ENCODE measurements at regions not wholly inside any gene's neighbourhood (a gene's known extent, or its start where the extent isn't known, plus 50 kb on each side); places are given as distances from the start of the nearest gene placed in this dataset.
"Not testable (repeated sequence)": the region's sequence is repeated elsewhere in the genome, so short reads cannot be mapped to it uniquely, and the experiment has no call there.

DNA sequence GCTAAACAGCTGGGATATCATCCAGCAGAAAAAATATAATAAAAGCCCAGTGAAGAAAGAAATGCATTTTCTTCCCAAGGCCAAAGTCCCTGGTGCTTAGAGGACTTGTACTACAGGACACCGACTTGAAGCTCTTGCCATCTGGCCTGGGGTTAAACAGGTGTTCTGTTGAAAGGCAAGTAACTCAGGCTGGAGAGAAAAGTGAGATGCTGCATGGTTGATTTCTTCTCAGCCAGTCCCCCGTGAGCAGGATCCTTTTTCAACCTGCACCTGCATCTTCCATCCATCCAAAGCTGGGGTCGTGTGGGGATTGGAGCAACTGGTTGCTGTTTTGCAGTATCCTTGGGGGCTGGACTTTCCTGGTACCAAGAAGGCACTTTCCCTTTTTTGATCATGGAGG is 146.1 kb upstream of the RPS23 start:
- Histone ChIP-seq H3K4me2 (ENCODE audit: insufficient read depth, low read length) (no peak overlapping the region), H3K4me3 (ENCODE audit: insufficient read depth, low read length) (no peak overlapping the region), H3K79me2 (ENCODE audit: insufficient read depth, low read length) (no peaks in the 10 kb centered on the region), H3K9me3 (ENCODE audit: low read depth, low read length) (no peaks in the 10 kb centered on the region), H3K27ac (ENCODE audit: low read depth, low read length) (no peak overlapping the region), H2AFZ (ENCODE audit: low read length) (no peak overlapping the region), H3K4me1 (ENCODE audit: insufficient read depth, low read length) (peaks cover 43% of the 10 kb centered on the region), H3K27me3 (ENCODE audit: insufficient read depth, low read length) (no peaks in the 10 kb centered on the region), H3K36me3 (ENCODE audit: insufficient read depth, low read length) (no peaks in the 10 kb centered on the region), H4K20me1 (ENCODE audit: insufficient read depth, low read length) (no peaks in the 10 kb centered on the region)
- TF ChIP-seq CTCF (IDR thresholded peaks at IDR 0.05; ENCODE audit: extremely low read depth, low read depth, low read length), result no peak
- no peak for DNase-seq (ENCODE audit: insufficient read length, low spot score, missing footprints)

GRCh38 chr5:82422751-82423181 is 144.6 kb upstream of the RPS23 start:
- peak; percentile 76 for DNase-seq (ENCODE audit: insufficient read length, low spot score, missing footprints)
- Histone ChIP-seq H3K79me2 (ENCODE audit: insufficient read depth, low read length) (no peaks in the 10 kb centered on the region), H3K36me3 (ENCODE audit: insufficient read depth, low read length) (no peaks in the 10 kb centered on the region), H3K4me1 (ENCODE audit: insufficient read depth, low read length) (peaks cover 56% of the 10 kb centered on the region), H2AFZ (ENCODE audit: low read length) (peak overlapping the region; percentile 42), H4K20me1 (ENCODE audit: insufficient read depth, low read length) (no peaks in the 10 kb centered on the region), H3K9me3 (ENCODE audit: low read depth, low read length) (no peaks in the 10 kb centered on the region), H3K4me2 (ENCODE audit: insufficient read depth, low read length) (no peak overlapping the region), H3K27ac (ENCODE audit: low read depth, low read length) (peak overlapping the region; percentile 74), H3K4me3 (ENCODE audit: insufficient read depth, low read length) (no peak overlapping the region), H3K27me3 (ENCODE audit: insufficient read depth, low read length) (no peaks in the 10 kb centered on the region)
- TF ChIP-seq CTCF (IDR thresholded peaks at IDR 0.05; ENCODE audit: extremely low read depth, low read depth, low read length), result no peak

DNA sequence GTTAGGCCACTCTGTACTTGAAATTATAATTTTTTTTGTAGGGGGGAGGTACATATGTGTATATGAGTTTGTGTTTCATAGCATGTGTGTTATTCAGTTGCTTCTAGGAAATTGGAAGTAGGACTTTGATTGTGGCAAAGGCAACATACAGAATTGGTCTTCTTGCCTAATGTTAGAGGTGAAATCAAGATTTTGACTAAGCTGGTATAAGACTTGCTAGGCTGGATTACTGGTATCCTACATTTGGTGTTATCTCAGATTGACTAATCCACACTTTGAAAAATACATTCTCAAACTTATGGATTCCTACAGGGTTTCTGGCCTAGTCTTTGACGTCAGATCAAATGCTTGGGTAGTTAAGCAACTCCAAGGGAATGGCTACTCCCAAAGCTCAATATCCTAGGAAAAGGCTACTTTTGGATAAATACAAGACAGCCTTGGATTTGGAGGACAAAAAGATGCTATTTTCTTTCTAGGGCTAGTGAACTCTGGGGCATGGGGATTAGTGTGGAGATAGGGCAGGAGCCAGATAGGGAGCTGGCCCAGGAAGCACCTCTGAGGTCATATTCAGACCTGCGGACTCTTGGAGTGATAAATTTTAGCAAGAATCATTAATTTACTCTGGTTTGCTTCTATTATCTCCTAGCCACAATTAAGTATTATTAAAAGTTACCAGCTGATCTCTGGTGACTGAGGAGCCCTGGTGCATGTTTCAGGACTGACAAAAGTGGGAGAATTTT is 144.0 kb upstream of the RPS23 start:
- Histone ChIP-seq H3K4me1 (ENCODE audit: insufficient read depth, low read length) (peaks cover 57% of the 10 kb centered on the region), H4K20me1 (ENCODE audit: insufficient read depth, low read length) (no peaks in the 10 kb centered on the region), H3K27ac (ENCODE audit: low read depth, low read length) (peak overlapping the region; percentile 74), H3K4me3 (ENCODE audit: insufficient read depth, low read length) (no peak overlapping the region), H3K36me3 (ENCODE audit: insufficient read depth, low read length) (no peaks in the 10 kb centered on the region), H2AFZ (ENCODE audit: low read length) (peak overlapping the region; percentile 42), H3K9me3 (ENCODE audit: low read depth, low read length) (no peaks in the 10 kb centered on the region), H3K79me2 (ENCODE audit: insufficient read depth, low read length) (no peaks in the 10 kb centered on the region), H3K27me3 (ENCODE audit: insufficient read depth, low read length) (no peaks in the 10 kb centered on the region), H3K4me2 (ENCODE audit: insufficient read depth, low read length) (no peak overlapping the region)
- peak; percentile 45 for DNase-seq (ENCODE audit: insufficient read length, low spot score, missing footprints)
- TF ChIP-seq CTCF (IDR thresholded peaks at IDR 0.05; ENCODE audit: extremely low read depth, low read depth, low read length), result no peak

- peak; percentile 65 for DNase-seq (ENCODE audit: insufficient read length, low spot score, missing footprints)
- no peaks in the 10 kb centered on the region for H3K27me3 ChIP-seq (ENCODE audit: insufficient read depth, low read length)
- TF ChIP-seq CTCF (IDR thresholded peaks at IDR 0.05; ENCODE audit: extremely low read depth, low read depth, low read length), result peak; percentile 47
- H2AFZ ChIP-seq (ENCODE audit: low read length), result no peak overlapping the region
- peak overlapping the region; percentile 74 for H3K27ac ChIP-seq (ENCODE audit: low read depth, low read length)
- H3K4me3 ChIP-seq (ENCODE audit: insufficient read depth, low read length), result no peak overlapping the region
- no peaks in the 10 kb centered on the region for H4K20me1 ChIP-seq (ENCODE audit: insufficient read depth, low read length)
- H3K4me1 ChIP-seq (ENCODE audit: insufficient read depth, low read length), result peaks cover 51% of the 10 kb centered on the region
- H3K79me2 ChIP-seq (ENCODE audit: insufficient read depth, low read length), result no peaks in the 10 kb centered on the region
- no peaks in the 10 kb centered on the region for H3K36me3 ChIP-seq (ENCODE audit: insufficient read depth, low read length)
- H3K4me2 ChIP-seq (ENCODE audit: insufficient read depth, low read length), result peak overlapping the region; percentile 16
- no peaks in the 10 kb centered on the region for H3K9me3 ChIP-seq (ENCODE audit: low read depth, low read length)
Measured at GRCh38 chr5:82421119-82421518, 143.0 kb upstream of the RPS23 start.

DNA sequence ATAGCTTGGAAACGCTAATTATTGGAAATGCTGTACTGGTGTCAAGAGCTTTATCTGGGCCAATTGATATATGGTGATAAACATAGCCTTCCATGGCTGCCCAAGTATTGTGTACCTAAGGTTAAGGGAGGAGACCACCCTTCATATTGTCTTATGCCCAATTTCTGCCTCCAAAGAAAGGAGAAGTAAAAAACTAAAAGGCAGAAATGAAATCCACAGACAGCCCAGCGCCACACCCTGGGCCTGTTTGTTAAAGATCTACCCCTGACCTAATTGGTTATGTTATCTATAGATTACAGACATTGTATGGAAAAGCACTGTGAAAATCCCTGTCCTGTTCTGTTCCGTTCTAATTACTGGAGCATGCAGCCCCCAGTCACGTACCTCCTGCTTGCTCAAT is 142.4 kb upstream of the RPS23 start:
- not testable (repeated sequence) for H4K20me1 ChIP-seq (ENCODE audit: insufficient read depth, low read length); H2AFZ ChIP-seq (ENCODE audit: low read length); H3K4me3 ChIP-seq (ENCODE audit: insufficient read depth, low read length); H3K79me2 ChIP-seq (ENCODE audit: insufficient read depth, low read length); H3K36me3 ChIP-seq (ENCODE audit: insufficient read depth, low read length); DNase-seq (ENCODE audit: insufficient read length, low spot score, missing footprints); H3K9me3 ChIP-seq (ENCODE audit: low read depth, low read length); H3K4me2 ChIP-seq (ENCODE audit: insufficient read depth, low read length); H3K27me3 ChIP-seq (ENCODE audit: insufficient read depth, low read length)
- H3K4me1 ChIP-seq (ENCODE audit: insufficient read depth, low read length), result peaks cover 51% of the 10 kb centered on the region
- peak overlapping the region; percentile 74 for H3K27ac ChIP-seq (ENCODE audit: low read depth, low read length)
